ENCODE measurements at regions not wholly inside any gene's neighbourhood (a gene's known extent, or its start where the extent isn't known, plus 50 kb on each side); places are given as distances from the start of the nearest gene placed in this dataset.

DNA sequence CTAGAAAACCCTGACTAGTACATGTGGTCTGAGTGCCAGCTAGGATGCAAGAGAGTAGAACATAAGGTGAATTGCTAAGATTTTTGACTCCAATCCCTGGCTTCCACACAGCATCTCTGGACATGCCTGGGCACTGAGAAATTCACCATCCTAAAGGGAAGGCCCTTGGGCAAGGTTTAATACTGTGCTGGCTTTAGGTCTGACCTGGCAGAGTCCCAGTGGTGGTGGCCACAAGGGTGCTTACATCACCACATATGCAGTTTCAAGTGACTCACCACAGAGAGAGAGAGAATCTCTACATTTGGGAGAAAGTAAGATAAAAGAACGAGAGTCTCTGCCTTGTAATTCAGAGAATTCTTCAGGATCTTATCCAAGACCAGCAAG lies 661.6 kb upstream of the C9orf72 start:
- no peak for DNase-seq

- no peak for DNase-seq
These were observed 676.1 kb upstream of the C9orf72 start for GRCh38 chr9:28249424-28249823.

DNA sequence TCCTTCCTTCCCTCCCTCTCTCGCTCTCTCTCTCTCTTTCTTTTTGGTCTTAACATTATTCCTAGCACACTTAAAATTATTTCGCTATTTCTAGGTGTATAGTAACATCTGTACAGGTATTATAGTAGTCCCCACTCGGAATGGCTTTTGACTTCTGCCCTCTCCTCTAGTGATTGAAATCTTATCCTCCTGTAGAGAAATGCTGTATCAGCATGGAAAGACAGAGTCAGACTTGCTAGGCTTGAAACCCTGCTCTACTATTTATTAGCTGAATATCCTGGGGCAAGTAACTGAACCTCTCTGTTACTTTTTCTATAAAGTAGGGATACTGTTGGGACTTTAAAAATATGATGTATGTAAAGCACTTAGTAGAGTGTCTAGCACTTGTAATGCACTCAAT lies 681.9 kb upstream of the C9orf72 start:
- DNase-seq: no peak

GRCh38 chr9:28260330-28260729 lies 687.0 kb upstream of the C9orf72 start:
- DNase-seq: no peak

DNA sequence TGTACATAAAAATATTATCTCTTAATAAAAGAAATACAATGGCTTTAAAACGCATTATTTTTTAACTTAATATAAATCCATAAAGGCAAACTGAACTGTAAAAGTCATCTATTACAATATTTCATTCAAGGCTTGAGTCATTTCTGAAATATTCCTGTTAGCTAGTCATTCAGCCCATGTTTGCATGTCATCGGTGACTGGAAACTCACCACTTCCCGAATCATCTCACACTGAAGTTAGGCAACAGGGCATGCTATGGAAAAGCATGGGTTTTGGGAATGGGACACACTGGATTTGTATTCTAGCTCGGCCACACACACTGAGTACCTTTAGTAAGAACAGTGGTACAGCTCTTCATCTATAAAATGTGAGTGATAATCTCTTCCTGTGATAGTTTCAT lies 691.1 kb upstream of the C9orf72 start:
- DNase-seq: no peak

GRCh38 chr9:28267351-28267750 lies 694.1 kb upstream of the C9orf72 start:
- DNase-seq: no peak

GRCh38 chr9:28270156-28270555 lies 696.9 kb upstream of the C9orf72 start:
- DNase-seq: no peak

GRCh38 chr9:28272127-28272526 lies 698.8 kb upstream of the C9orf72 start:
- no peak for DNase-seq

- no peak for DNase-seq
These were observed 714.2 kb upstream of the C9orf72 start for GRCh38 chr9:28287455-28287854.

- no peak for DNase-seq
These were observed 716.5 kb upstream of the C9orf72 start for GRCh38 chr9:28289746-28290145.

DNA sequence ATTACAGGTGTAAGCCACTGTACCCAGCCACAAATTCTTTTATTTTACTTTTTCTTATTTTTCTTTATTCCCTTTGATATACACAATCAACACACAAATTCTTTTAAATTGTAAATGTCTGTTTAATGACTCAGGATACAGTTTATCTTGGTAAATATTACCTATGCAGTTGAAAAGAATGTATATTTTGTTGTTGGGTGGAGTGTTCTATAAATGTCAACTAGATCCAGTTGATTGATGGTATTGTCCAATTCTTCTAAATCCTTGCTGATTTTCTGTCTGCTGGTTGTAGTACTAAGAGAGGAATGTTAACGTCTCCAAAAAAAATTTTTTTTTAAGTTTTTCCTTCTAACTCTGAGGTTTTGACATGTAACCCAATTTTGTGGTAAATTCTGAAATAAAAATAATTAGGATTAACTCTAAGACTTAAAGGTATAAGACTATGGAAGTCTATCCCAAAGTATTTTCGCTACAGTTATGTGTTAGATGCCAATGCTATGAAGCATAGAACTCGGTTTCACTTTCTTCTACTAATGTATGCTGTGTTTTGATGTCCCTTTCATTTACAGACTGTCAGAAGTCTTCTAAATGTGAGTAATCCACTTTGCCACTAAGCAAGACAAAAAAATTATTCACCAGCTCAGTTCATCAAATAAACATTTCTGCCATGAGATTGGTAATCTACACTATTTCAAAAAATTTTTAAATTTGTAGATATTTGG lies 720.2 kb upstream of the C9orf72 start:
- no peak for DNase-seq

- DNase-seq: no peak
These were observed 728.0 kb upstream of the C9orf72 start for GRCh38 chr9:28301281-28301680.

DNA sequence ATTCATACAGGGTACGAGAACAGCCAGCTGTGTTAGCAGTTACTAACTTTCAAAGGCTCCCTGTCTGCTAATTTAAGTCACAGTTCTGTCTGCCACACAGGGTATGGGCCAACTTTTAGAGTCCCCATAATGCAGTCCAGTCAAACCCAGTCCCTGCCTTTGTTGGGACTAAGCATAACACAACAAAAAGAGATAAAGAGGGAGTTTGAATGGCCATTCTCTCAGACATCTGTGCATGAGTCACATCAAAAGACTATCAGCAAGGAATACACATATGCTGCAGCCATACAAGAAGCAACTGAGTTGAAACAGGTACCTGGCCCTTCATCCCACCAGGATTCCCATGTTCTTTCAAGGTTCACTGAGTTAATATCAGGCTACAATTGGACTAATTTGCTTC lies 744.5 kb upstream of the C9orf72 start:
- DNase-seq: no peak

GRCh38 chr9:28318515-28318914 lies 745.2 kb upstream of the C9orf72 start:
- DNase-seq: no peak

DNA sequence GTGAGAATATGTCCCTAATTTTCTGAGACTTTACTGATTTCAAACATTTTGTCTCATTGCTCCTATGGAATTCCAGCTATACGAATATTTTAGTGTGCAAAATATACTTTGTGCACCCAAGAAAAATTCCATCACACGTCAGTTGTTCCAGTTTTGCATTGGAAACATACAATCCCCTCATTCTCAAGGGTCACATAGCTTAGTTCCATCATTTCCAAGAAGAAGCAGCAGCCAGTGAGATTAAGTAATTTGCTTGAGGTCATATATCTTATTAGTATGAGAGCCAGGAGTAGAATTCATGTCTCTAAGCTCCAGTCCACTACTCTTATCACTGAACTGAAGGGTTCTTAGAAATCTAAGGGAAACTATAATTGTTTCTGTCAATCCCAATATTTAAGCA lies 746.7 kb upstream of the C9orf72 start:
- DNase-seq: no peak

DNA sequence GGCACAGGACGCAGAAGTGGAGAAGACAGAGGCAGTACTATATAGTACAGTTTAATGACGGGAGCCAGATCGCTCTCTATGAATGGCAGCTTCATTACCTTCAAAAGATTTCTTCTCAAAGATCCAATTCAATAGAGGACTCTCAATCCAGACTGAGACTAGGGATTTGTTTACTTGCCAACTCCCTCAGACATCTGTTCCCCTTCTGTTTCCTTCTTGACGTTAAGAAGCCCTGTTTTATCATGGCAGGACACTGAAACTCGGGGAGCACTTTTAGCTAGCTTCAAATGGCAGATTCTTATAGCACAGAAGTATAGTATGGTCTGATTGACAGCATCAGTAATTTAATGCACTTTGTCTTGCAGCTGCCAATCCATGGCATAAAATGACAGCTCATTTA lies 747.3 kb upstream of the C9orf72 start:
- no peak for DNase-seq

DNA sequence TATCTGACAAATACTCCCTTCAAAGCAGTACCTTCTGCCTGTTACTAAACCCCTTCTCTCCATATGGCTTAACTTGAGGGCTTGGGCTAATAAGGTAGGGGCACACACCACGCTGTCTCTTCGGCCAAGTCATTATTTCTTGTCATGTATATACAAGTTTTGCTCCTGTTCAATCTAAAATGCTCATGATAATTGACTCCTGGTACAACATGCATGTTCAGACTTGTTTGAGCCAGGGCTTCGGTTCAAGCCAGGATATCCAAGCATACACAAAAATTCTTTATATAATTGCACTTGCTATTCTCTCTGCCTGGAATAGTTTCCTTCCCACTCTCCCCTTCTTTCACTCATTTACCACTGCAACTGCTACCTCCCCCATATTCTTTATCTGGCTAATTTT lies 756.0 kb upstream of the C9orf72 start:
- DNase-seq: no peak

DNA sequence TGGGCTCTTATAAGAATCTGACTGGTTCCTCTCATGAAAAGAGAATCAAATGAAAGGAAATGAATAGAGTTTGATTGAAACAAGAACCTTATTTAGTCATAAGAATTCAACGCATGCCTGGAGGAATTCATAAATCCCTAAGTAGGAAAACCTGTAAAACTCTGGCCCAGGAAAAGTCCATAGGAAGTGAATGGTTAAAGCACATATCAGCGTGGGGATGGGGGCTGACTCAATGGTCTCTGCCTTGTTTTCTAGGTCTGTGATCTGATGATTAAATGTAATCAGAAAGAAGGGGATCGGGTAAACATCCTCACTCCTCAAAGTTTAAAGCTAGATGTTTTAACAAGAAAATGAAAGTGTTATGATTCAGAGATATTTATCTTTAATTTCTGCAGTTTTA lies 759.4 kb upstream of the C9orf72 start:
- no peak for DNase-seq

- DNase-seq: no peak
These were observed 768.6 kb upstream of the C9orf72 start for GRCh38 chr9:28341913-28342312.

- no peak for DNase-seq
These were observed 769.6 kb upstream of the C9orf72 start for GRCh38 chr9:28342815-28343338.

- no peak for DNase-seq
These were observed 789.9 kb upstream of the C9orf72 start for GRCh38 chr9:28363151-28363562.

DNA sequence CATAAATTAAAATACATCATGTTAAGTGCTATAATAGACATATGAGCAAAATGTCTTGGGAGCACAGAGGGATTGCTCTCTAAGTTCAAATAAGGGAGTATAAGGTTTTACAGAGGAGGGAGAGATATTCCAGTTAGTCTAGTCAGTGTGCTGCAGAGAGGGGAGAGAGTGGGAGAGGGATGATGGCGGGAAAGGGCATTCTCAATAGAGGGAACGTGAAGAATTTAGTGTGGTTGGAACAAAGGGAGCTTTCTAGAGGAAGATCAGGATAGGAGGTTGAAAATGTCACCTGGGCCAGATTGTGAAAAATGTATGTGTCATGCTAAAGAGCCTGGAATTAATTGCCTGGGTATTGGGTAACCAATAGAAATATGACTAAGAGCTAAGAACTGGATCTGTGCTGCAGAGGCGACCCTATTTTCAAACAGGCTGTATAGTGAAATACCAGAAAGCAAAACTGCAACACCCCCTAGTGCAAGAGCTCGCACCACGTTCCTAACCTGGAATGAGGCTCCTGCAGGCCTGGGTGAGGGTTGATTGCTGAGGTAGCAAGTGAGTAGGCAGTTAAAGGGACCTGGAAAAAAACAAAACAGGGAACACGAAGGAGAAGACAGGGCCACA lies 791.8 kb upstream of the C9orf72 start:
- DNase-seq: no peak

GRCh38 chr9:28365728-28366127 lies 792.4 kb upstream of the C9orf72 start:
- no peak for DNase-seq

GRCh38 chr9:28378231-28378630 lies 805.0 kb upstream of the C9orf72 start:
- DNase-seq: no peak

DNA sequence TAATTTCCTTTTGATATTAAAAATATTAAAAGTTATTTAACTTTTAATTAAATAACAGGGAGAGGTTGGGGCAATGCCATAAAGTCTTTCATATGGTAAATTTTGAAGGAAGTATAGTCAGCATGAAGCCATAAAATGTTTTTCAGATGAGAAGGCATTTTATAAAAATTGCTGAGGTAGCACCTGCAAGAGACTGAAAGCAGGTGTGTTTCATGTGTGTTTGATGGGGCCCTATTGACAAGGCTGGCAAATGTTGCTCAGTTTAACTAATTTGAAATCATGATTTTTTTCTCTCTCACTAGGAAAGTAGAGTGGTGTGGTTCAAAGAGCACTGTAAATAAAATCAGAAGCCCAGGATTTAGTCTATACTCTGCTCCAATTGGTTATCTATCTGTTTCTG lies 805.8 kb upstream of the C9orf72 start:
- no peak for DNase-seq
